H1 (cell line): ENCODE measurements at regions not wholly inside any gene's neighbourhood (a gene's known extent, or its start where the extent isn't known, plus 50 kb on each side); places are given as distances from the start of the nearest gene placed in this dataset.

ENCODE experiments used
- CTCF ChIA-PET: fragments of 300-600 bp; sonication (Branson Sonifier 250); formaldehyde crosslinking; loops from one replicate; lab custom pipeline; 2021; ENCODE audit not compliant: partially characterized antibody; lab: Charles Lee
- POLR2A ChIA-PET: fragments of 300-600 bp; sonication (Branson Sonifier 250); formaldehyde crosslinking; loops from one replicate; lab custom pipeline; 2021; ENCODE audit warnings: inconsistent platforms; ENCODE audit not compliant: partially characterized antibody; lab: Charles Lee
- DNase-seq, 2 experiments: peaks; one replicate each; pipeline versions ENCODE4 v3.0.0 to v3.0.0-alpha.2; 2010 to 2022; ENCODE audit warnings: low spot score in 2 of 2, low read depth in 1 of 2, mixed read lengths in 1 of 2
- FAIRE-seq: peaks from 2 replicates; lab custom pipeline; 2011; peaks lifted over from hg19 to GRCh38; lab: Jason Lieb, UNC
- H2AFZ ChIP-seq: 2 replicates; pipeline ENCODE4 v1.8.1; 2012; ENCODE audit warnings: low read length, inconsistent platforms
- H2AK5ac ChIP-seq: 2 replicates; pipeline ENCODE4 v1.6.1; 2013; ENCODE audit warnings: low read depth, low read length
- H2BK120ac ChIP-seq: replicated peaks from 2 replicates; pipeline ENCODE3; 2013; ENCODE audit warnings: low read depth, low read length, inconsistent platforms
- H2BK12ac ChIP-seq: 2 replicates; pipeline ENCODE4 v1.6.1; 2013; ENCODE audit warnings: low read depth, low read length
- H2BK15ac ChIP-seq: 2 replicates; pipeline ENCODE4 v1.6.1; 2013; ENCODE audit warnings: low read length
- H2BK20ac ChIP-seq: 2 replicates; pipeline ENCODE4 v1.6.1; 2013; ENCODE audit warnings: low read length
- H2BK5ac ChIP-seq: 2 replicates; pipeline ENCODE4 v1.6.1; 2013; ENCODE audit warnings: low read depth, low read length
- H3K14ac ChIP-seq: 2 replicates; pipeline ENCODE4 v1.6.1; 2013; ENCODE audit warnings: inconsistent platforms; ENCODE audit not compliant: insufficient read length
- H3K18ac ChIP-seq: 2 replicates; pipeline ENCODE4 v1.6.1; 2013; ENCODE audit warnings: low read length; ENCODE audit errors: extremely low read depth
- H3K23ac ChIP-seq: 2 replicates; pipeline ENCODE4 v1.6.1; 2013; ENCODE audit warnings: inconsistent platforms; ENCODE audit not compliant: insufficient read length
- H3K23me2 ChIP-seq: 2 replicates; pipeline ENCODE4 v1.6.1; 2013; ENCODE audit warnings: low read depth, low read length
- H3K27ac ChIP-seq: 2 replicates; pipeline ENCODE4 v1.6.1; 2011; ENCODE audit warnings: low read depth, low read length, inconsistent platforms
- H3K27me3 ChIP-seq, 4 experiments: replicated peaks in 1 of 4; 1 replicate in 1 of 4; 2 replicates in 3 of 4; pipeline versions ENCODE4 v1.6.1 to v1.8.1; 2011 to 2013; ENCODE audit warnings: low read length in 3 of 4, mild to moderate bottlenecking in 3 of 4, inconsistent platforms in 2 of 4, mixed read lengths in 2 of 4, moderate library complexity in 1 of 4; ENCODE audit not compliant: control insufficient read depth in 3 of 4, insufficient read depth in 3 of 4; ENCODE audit errors: extremely low read depth in 1 of 4
- H3K36me3 ChIP-seq, 4 experiments: 2 replicates each; pipeline versions ENCODE4 v1.6.1 to v1.8.1; 2011 to 2013; ENCODE audit warnings: mild to moderate bottlenecking in 4 of 4, low read length in 3 of 4, moderate library complexity in 2 of 4, control low read depth in 1 of 4, inconsistent platforms in 1 of 4; ENCODE audit not compliant: insufficient read depth in 4 of 4, control insufficient read depth in 2 of 4
- H3K4ac ChIP-seq: replicated peaks from 2 replicates; pipeline ENCODE3; 2013; ENCODE audit warnings: low read length, low read depth, mixed read lengths, inconsistent platforms; ENCODE audit not compliant: insufficient read length
- H3K4me1 ChIP-seq, 4 experiments: replicated peaks in 1 of 4; 1 replicate in 1 of 4; 2 replicates in 3 of 4; pipeline versions ENCODE4 v1.6.1 to v1.8.1; 2011 to 2013; ENCODE audit warnings: low read length in 3 of 4, inconsistent platforms in 2 of 4, mixed read lengths in 1 of 4; ENCODE audit not compliant: insufficient read depth in 4 of 4, control insufficient read depth in 3 of 4
- H3K4me2 ChIP-seq, 2 experiments: 2 replicates each; pipeline versions ENCODE4 v1.6.1 to v1.8.1; 2011 to 2013; ENCODE audit warnings: low read depth in 2 of 2, low read length in 2 of 2, control low read depth in 1 of 2, inconsistent platforms in 1 of 2, mild to moderate bottlenecking in 1 of 2; ENCODE audit not compliant: insufficient read depth in 1 of 2
- H3K4me3 ChIP-seq, 4 experiments: fragments of 200-600, 300-600 bp in 1 of 4; sonication (generic), shearing (Covaris generic), sonication (Bioruptor Twin) in 1 of 4; 2 replicates each; pipeline versions ENCODE4 v1.5.1 to v1.8.1; 2011 to 2016; ENCODE audit warnings: low read length in 4 of 4, low read depth in 3 of 4, control low read depth in 2 of 4, inconsistent platforms in 2 of 4, mild to moderate bottlenecking in 2 of 4, mixed read lengths in 1 of 4, moderate library complexity in 1 of 4; ENCODE audit not compliant: insufficient read depth in 2 of 4; ENCODE audit errors: extremely low read depth in 1 of 4
- H3K56ac ChIP-seq: replicated peaks from 2 replicates; pipeline ENCODE3; 2013; ENCODE audit warnings: low read depth, mild to moderate bottlenecking, mixed read lengths, low read length, inconsistent platforms; ENCODE audit not compliant: insufficient read length
- H3K79me1 ChIP-seq: 2 replicates; pipeline ENCODE4 v1.6.1; 2013; ENCODE audit warnings: low read depth, low read length, control low read depth
- H3K79me2 ChIP-seq, 2 experiments: 2 replicates each; pipeline versions ENCODE4 v1.6.1 to v1.8.1; 2012 to 2013; ENCODE audit warnings: low read length in 2 of 2, mild to moderate bottlenecking in 2 of 2, inconsistent platforms in 1 of 2; ENCODE audit not compliant: insufficient read depth in 2 of 2, control insufficient read depth in 1 of 2
- H3K9ac ChIP-seq, 4 experiments: replicated peaks in 1 of 4; 1 replicate in 1 of 4; 2 replicates in 3 of 4; pipeline versions ENCODE4 v1.6.1 to v1.8.1; 2011 to 2013; ENCODE audit warnings: low read depth in 3 of 4, low read length in 3 of 4, control low read depth in 2 of 4, mild to moderate bottlenecking in 2 of 4, moderate library complexity in 2 of 4, inconsistent platforms in 1 of 4; ENCODE audit errors: extremely low read depth in 1 of 4
- H3K9me3 ChIP-seq, 2 experiments: 2 replicates each; pipeline versions ENCODE4 v1.6.1 to v1.8.1; 2012 to 2013; ENCODE audit warnings: mild to moderate bottlenecking in 2 of 2, moderate library complexity in 2 of 2, control low read depth in 1 of 2, inconsistent platforms in 1 of 2, low read depth in 1 of 2, low read length in 1 of 2, mixed read lengths in 1 of 2; ENCODE audit not compliant: insufficient read depth in 2 of 2
- H4K20me1 ChIP-seq, 2 experiments: replicated peaks in 1 of 2; 2 replicates each; pipeline versions ENCODE3 to v1.8.1; 2011 to 2013; ENCODE audit warnings: inconsistent platforms in 2 of 2, low read length in 2 of 2, mild to moderate bottlenecking in 1 of 2; ENCODE audit not compliant: insufficient read depth in 2 of 2, control insufficient read depth in 1 of 2
- H4K5ac ChIP-seq: 2 replicates; pipeline ENCODE4 v1.6.1; 2013; ENCODE audit warnings: low read length, low read depth, mixed read lengths, inconsistent platforms; ENCODE audit not compliant: insufficient read length
- H4K8ac ChIP-seq: 2 replicates; pipeline ENCODE4 v1.8.0; 2013; ENCODE audit warnings: mild to moderate bottlenecking, moderate library complexity, low read length, inconsistent platforms; ENCODE audit not compliant: insufficient read depth; ENCODE audit errors: extremely low read depth
- H4K91ac ChIP-seq: replicated peaks from 2 replicates; pipeline ENCODE3; 2013; ENCODE audit warnings: low read length, mixed read lengths, inconsistent platforms; ENCODE audit not compliant: insufficient read length
- BRCA1 ChIP-seq: IDR thresholded peaks from 2 replicates; pipeline ENCODE4 v1.6.1; 2012; ENCODE audit warnings: low read depth, low read length, improper control_type of control experiment
- CBX8 ChIP-seq: fragments of 300-800, 300-1000 bp; sonication (generic); IDR thresholded peaks from 2 replicates; pipeline ENCODE4 v1.7.1; 2016; ENCODE audit warnings: low read depth, low read length, borderline replicate concordance
- CTBP2 ChIP-seq: IDR thresholded peaks from 2 replicates; pipeline ENCODE4 v1.7.0; 2011; ENCODE audit warnings: borderline replicate concordance, mild to moderate bottlenecking, moderate library complexity, mixed read lengths, low read length; ENCODE audit not compliant: insufficient read depth, insufficient read length
- KDM1A ChIP-seq: fragments of 200-600, 300-600 bp; sonication (generic); IDR thresholded peaks from 2 replicates; pipeline ENCODE4 v1.7.1; 2016; ENCODE audit warnings: mild to moderate bottlenecking, low read length, borderline replicate concordance
- NRF1 ChIP-seq: IDR thresholded peaks from 2 replicates; pipeline ENCODE4 v1.6.1; 2011; ENCODE audit warnings: mild to moderate bottlenecking, low read depth, low read length, improper control_type of control experiment
- SP1 ChIP-seq: IDR thresholded peaks from 2 replicates; pipeline ENCODE4 v1.6.1; 2011; ENCODE audit warnings: low read depth, low read length
- TAF7 ChIP-seq: optimal IDR thresholded peaks from 2 replicates; pipeline ENCODE3; 2011; ENCODE audit warnings: low read depth, mild to moderate bottlenecking, inconsistent platforms, low read length, moderate library complexity, borderline replicate concordance
- WGBS, 2 experiments: shearing (Covaris generic) in 1 of 2; methylation state at CpG; one replicate each; pipeline versions ENCODE4 v1.1.6 to v1.1.7; 2013 to 2015; ENCODE audit warnings: low lambda C conversion rate in 2 of 2, mixed read lengths in 2 of 2, inconsistent platforms in 1 of 2, low coverage in 1 of 2, missing lambda C conversion rate in 1 of 2; ENCODE audit not compliant: insufficient replicate concordance in 2 of 2, insufficient coverage in 1 of 2, insufficient read length in 1 of 2; ENCODE audit errors: extremely low coverage in 1 of 2, missing lambda C conversion rate in 1 of 2; 5-methylcytosine and 5-hydroxymethylcytosine counted together

DNA sequence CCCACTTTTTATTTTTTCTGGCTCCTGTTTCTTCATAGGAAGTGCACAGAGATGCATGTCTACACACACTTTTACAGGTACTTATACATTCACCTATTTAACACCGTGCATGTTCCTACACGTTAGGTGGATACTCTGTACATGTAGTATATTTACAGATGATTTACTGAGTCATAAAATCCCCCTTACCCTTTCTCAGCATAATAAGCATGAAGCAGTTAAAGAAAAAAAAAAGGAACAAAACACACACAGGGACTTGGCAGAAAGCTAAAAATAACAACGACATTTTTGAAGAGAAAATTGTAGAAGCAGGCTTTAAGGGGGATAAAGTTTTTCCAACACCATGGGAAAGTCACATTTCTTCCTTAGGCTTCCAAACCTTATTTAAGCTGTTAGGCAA, 96.4 kb upstream of the IQCM start:
- Histone ChIP-seq H3K18ac (no peak overlapping the region), H2BK120ac (no peak overlapping the region), H4K20me1 (no peaks in the 10 kb centered on the region), H3K79me1 (no peaks in the 10 kb centered on the region), H3K36me3 (no peaks in the 10 kb centered on the region), H2BK20ac (no peak overlapping the region), H4K5ac (no peak overlapping the region), H3K4me3 (no peak overlapping the region), H3K79me2 (no peaks in the 10 kb centered on the region), H3K4me1 (no peaks in the 10 kb centered on the region), H2AK5ac (no peak overlapping the region), H3K9ac (no peak overlapping the region), H4K91ac (no peak overlapping the region), H3K23me2 (no peaks in the 10 kb centered on the region), H3K23ac (no peak overlapping the region), H2BK15ac (no peak overlapping the region), H2AFZ (no peak overlapping the region), H3K27me3 (no peaks in the 10 kb centered on the region), H3K14ac (no peak overlapping the region), H3K4ac (no peak overlapping the region), H3K27ac (no peak overlapping the region), H3K9me3 (no peaks in the 10 kb centered on the region), H4K8ac (no peak overlapping the region), H3K56ac (no peak overlapping the region), H3K4me2 (no peak overlapping the region), H2BK5ac (no peak overlapping the region), H2BK12ac (no peak overlapping the region)
- CTCF ChIA-PET: interaction anchor here (1.0 kb wide), 1 partner anchor 56 kb away, joined by 4 read pairs; no protein-coding TSS in a partner anchor
- 58% methylated on average over 3 of the region's 3 CpGs; no CpG with 5 or more reads in 1 of the 2 experiments for WGBS, 2 experiments
- POLR2A ChIA-PET: no interaction called here
- no peak for DNase-seq
- no peak for FAIRE-seq
- TF ChIP-seq KDM1A: no peak
- TF ChIP-seq TAF7: no peak
- no peak for TF ChIP-seq CBX8
- TF ChIP-seq CTBP2: no peak
- no peak for TF ChIP-seq BRCA1
- TF ChIP-seq NRF1: no peak
- TF ChIP-seq SP1: no peak
